ENCODE measurements at regions not wholly inside any gene's neighbourhood (a gene's known extent, or its start where the extent isn't known, plus 50 kb on each side); places are given as distances from the start of the nearest gene placed in this dataset.

DNA sequence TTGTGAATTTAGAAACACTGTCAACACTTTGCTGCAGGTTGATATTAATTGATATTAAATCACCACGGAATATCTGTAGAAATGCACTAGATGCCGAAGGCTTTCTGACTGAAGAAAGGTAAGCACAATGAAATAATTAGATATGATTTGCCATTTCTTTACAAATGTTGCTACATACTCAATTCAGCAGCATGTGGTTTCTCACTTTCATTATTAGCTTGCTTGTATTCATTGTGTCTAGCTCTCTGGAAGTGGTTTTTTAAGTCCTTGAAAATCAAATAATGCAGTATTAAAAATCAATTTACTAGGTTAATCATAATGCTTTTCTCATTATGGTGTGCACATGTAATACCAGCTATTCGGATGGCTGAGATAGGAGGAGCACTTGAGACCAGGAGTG is 231.3 kb upstream of the MARCKS start:
- Histone ChIP-seq H3K36me3 (ENCODE audit: control insufficient read depth, insufficient read depth, low read length) (no peaks in the 10 kb centered on the region), H3K27ac (ENCODE audit: low read depth, low read length, severe bottlenecking) (no peak overlapping the region), H3K4me3 (ENCODE audit: extremely low read depth, insufficient read depth, low read length, poor library complexity, severe bottlenecking) (no peak overlapping the region), H3K4me1 (ENCODE audit: control insufficient read depth, insufficient read depth, low read length, poor library complexity, severe bottlenecking) (peaks cover 3% of the 10 kb centered on the region), H3K9me3 (ENCODE audit: control insufficient read depth, low read length) (no peaks in the 10 kb centered on the region)
- WGBS, 2 experiments (ENCODE audit: insufficient coverage in 2 of 2) = 100% methylated on average over 1 of the region's 3 CpGs; no CpG with 5 or more reads in 1 of the 2 experiments

DNA sequence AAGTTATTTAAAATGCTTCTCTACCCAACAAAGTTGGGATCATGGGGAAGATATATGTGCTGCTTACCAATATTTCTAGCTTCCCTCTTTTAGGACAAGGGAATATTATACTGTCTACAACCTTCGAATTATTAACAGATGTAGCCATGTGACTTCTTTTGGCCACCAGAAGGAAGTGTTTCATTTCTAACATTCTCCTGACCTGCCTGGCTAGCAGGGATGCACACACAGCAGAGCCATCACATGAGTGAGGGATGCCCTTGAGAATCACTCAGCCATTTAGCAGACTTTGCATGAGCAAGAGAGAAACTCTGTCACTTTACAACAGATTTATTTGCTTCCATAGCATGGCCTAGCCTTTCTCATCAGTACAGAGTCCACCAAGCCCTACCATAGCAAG is 230.7 kb upstream of the MARCKS start:
- Histone ChIP-seq H3K9me3 (ENCODE audit: control insufficient read depth, low read length) (no peaks in the 10 kb centered on the region), H3K36me3 (ENCODE audit: control insufficient read depth, insufficient read depth, low read length) (no peaks in the 10 kb centered on the region), H3K4me3 (ENCODE audit: extremely low read depth, insufficient read depth, low read length, poor library complexity, severe bottlenecking) (no peak overlapping the region), H3K27ac (ENCODE audit: low read depth, low read length, severe bottlenecking) (no peak overlapping the region), H3K4me1 (ENCODE audit: control insufficient read depth, insufficient read depth, low read length, poor library complexity, severe bottlenecking) (peaks cover 9% of the 10 kb centered on the region)
- 100% methylated on average over 1 of the region's 1 CpG; no CpG with 5 or more reads in 1 of the 2 experiments for WGBS, 2 experiments (ENCODE audit: insufficient coverage in 2 of 2)

DNA sequence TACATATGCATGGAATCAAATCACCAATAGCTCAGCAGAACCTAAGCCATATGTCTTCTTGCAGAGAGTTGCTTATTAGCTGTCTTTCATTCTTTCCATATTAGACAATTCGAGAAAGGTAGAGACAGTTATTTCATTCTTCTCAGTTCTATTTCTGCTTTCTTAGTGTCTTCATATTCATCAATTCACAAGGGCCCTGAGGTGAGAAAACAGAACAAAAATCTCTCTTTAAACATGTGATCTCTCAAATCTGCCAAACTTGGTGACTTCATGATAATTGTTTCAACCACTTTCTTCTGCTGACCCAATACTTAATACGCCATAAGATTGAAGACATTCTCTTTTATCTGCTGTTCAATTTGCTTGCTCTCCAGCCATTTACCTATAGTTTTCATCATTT is 229.7 kb upstream of the MARCKS start:
- peaks cover 19% of the 10 kb centered on the region for H3K4me1 ChIP-seq (ENCODE audit: control insufficient read depth, insufficient read depth, low read length, poor library complexity, severe bottlenecking)
- WGBS, 2 experiments (ENCODE audit: insufficient coverage in 2 of 2) = 90 to 100% methylated on average over 1 to 2 of the region's 2 CpGs
- H3K4me3 ChIP-seq (ENCODE audit: extremely low read depth, insufficient read depth, low read length, poor library complexity, severe bottlenecking) = no peak overlapping the region
- H3K27ac ChIP-seq (ENCODE audit: low read depth, low read length, severe bottlenecking) = no peak overlapping the region
- no peaks in the 10 kb centered on the region for H3K36me3 ChIP-seq (ENCODE audit: control insufficient read depth, insufficient read depth, low read length)
- H3K9me3 ChIP-seq (ENCODE audit: control insufficient read depth, low read length) = no peaks in the 10 kb centered on the region

DNA sequence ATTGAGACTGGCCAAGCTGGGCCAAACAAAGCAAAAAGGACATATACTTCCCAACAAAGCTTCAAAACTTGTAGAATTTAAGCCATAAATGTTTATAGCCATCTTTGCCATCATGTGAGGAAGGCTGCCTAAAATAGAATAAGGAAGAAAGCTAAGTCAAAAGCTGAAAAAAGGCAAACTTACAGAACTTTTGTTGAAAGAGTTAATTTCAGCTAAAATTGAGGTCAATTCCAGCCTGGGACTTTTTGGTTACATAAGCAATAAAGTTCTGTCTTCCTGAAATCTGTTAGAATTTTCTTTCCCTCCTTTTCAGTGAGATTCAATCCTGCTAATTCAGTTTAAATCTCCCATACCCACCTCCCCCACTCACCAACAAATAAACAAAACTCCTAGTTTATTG is 227.9 kb upstream of the MARCKS start:
- Histone ChIP-seq H3K4me3 (ENCODE audit: extremely low read depth, insufficient read depth, low read length, poor library complexity, severe bottlenecking) (no peak overlapping the region), H3K36me3 (ENCODE audit: control insufficient read depth, insufficient read depth, low read length) (no peaks in the 10 kb centered on the region), H3K9me3 (ENCODE audit: control insufficient read depth, low read length) (no peaks in the 10 kb centered on the region), H3K4me1 (ENCODE audit: control insufficient read depth, insufficient read depth, low read length, poor library complexity, severe bottlenecking) (peaks cover 21% of the 10 kb centered on the region), H3K27ac (ENCODE audit: low read depth, low read length, severe bottlenecking) (no peak overlapping the region)

DNA sequence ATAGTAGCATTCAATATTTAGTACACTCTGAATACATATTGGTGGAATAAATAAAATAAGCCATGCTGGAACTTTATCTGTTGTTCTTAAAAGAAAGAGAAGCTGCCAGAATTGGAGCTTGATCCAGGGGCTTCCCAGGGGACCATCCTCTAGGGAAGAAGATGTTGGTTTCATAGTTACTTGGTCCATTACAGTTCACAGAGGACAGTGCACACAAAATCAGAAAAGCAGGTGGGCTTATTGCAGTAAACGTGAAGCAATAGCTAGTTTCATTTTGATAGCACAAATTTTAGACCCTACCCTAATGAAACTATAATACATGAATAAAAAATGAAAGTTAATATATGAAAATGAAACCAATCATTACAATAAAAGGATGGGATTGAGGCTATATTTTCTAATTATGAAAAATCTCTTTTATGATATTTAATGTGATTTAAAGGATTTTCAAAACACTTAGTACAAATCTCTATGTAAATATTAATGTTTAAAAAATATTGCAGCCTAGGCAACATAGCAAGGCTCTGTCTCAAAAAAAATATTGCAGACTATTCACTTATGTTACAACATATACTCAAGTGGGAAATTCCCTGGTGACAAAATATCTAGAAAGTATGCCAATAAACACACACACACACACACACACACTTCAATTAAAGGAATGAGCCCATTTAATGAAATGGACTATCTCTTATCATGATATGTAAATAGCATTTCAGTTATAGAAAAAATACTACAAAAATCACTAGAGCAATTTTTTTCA is 227.0 kb upstream of the MARCKS start:
- H3K9me3 ChIP-seq (ENCODE audit: control insufficient read depth, low read length) = no peaks in the 10 kb centered on the region
- H3K36me3 ChIP-seq (ENCODE audit: control insufficient read depth, insufficient read depth, low read length) = no peaks in the 10 kb centered on the region
- H3K27ac ChIP-seq (ENCODE audit: low read depth, low read length, severe bottlenecking) = no peak overlapping the region
- no peak overlapping the region for H3K4me3 ChIP-seq (ENCODE audit: extremely low read depth, insufficient read depth, low read length, poor library complexity, severe bottlenecking)
- H3K4me1 ChIP-seq (ENCODE audit: control insufficient read depth, insufficient read depth, low read length, poor library complexity, severe bottlenecking) = peaks cover 27% of the 10 kb centered on the region
- no CpG with 5 or more reads among the region's 1 CpG for WGBS, 2 experiments (ENCODE audit: insufficient coverage in 2 of 2)

DNA sequence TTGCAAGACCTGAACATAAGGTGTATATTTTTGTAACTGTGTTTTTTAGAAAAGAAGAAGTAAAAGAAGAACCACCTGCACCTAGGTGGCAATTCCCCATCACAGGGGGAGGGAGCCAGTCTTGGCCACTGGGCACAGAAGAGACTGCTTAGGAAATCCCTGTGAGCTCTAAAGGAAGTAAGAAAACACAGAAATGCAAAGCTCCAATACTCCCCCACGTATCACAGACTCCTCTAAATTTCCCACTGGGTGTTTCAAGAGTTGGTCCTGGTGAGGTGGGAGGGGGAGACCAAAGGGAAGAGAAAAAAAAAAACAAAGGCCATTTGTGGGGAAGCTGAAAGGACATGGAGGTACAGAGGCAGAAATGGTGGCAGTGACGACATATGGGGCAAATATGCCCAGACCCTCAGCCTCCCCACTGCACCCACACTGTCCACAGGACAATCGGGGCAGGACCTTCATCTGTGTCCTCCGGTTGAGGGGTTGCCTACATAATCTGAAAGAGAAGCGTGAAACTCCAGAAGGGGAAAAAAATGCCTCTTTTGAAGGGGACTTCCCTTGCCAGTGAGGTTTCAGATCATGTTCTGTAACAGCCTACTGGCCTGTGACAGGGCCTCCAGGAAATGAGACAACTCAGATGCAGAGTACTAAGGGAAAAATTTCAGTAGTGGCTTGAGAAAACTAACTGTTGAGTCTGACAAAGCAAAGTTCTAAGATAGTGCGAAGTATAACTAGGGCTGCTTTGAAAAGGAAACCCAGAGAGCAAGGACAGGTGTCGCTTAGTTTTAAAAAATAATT is 226.2 kb upstream of the MARCKS start:
- Histone ChIP-seq H3K4me3 (ENCODE audit: extremely low read depth, insufficient read depth, low read length, poor library complexity, severe bottlenecking) (no peak overlapping the region), H3K9me3 (ENCODE audit: control insufficient read depth, low read length) (no peaks in the 10 kb centered on the region), H3K27ac (ENCODE audit: low read depth, low read length, severe bottlenecking) (peak overlapping the region; percentile 80), H3K36me3 (ENCODE audit: control insufficient read depth, insufficient read depth, low read length) (no peaks in the 10 kb centered on the region), H3K4me1 (ENCODE audit: control insufficient read depth, insufficient read depth, low read length, poor library complexity, severe bottlenecking) (peaks cover 30% of the 10 kb centered on the region)
- WGBS, 2 experiments (ENCODE audit: insufficient coverage in 2 of 2) = 81 to 87% methylated on average over 3 to 5 of the region's 7 CpGs

DNA sequence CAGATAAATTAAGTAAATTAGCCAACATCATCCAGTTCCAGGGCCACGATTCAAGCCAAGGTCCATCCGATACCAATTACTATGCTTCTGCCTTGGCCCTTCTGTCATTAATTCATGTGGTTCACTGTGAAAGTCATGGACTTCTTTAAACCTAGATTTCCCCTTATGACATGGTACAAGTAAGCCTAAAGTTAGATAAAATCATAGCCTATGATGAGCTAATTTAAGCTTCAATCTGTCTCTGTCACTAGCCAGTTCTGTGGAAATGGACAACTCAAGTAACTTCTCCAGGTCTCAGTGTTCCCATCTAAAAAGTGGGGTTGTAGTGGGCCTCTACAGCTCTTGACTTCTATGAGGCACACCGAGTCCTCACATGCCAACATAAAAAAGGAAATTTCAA is 225.5 kb upstream of the MARCKS start:
- peaks cover 30% of the 10 kb centered on the region for H3K4me1 ChIP-seq (ENCODE audit: control insufficient read depth, insufficient read depth, low read length, poor library complexity, severe bottlenecking)
- 100% methylated on average over 1 to 2 of the region's 3 CpGs for WGBS, 2 experiments (ENCODE audit: insufficient coverage in 2 of 2)
- no peak overlapping the region for H3K4me3 ChIP-seq (ENCODE audit: extremely low read depth, insufficient read depth, low read length, poor library complexity, severe bottlenecking)
- peak overlapping the region; percentile 80 for H3K27ac ChIP-seq (ENCODE audit: low read depth, low read length, severe bottlenecking)
- no peaks in the 10 kb centered on the region for H3K36me3 ChIP-seq (ENCODE audit: control insufficient read depth, insufficient read depth, low read length)
- no peaks in the 10 kb centered on the region for H3K9me3 ChIP-seq (ENCODE audit: control insufficient read depth, low read length)

DNA sequence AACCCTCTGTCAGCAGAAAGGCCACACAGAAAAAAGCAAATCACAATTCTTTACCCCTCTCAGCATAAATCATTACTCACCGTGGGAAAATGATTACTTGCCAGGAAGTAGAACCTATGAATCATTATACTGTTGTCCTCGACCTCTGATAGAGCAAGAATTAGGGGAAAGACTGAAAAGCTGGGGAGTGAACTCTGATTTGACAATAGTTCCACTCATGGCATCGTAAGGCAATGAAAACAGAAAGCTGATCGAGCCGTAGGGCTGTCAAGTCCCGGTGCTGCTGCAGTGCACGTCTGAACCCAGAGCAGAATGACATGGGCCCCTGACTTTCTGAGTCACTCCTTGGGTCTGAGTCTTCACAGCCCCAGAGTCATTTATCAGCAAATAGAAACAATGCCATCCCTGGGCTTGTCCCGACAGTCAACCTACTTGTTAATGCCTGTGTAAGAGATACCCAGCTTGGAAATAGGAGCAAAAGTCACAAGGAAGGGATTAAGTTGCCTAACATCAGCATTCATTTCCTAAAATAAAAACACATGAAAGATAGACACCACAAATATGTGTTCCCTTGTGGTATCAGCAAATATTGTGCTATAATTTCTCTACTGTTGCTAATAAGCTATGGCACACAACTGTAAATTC is 224.8 kb upstream of the MARCKS start:
- H3K36me3 ChIP-seq (ENCODE audit: control insufficient read depth, insufficient read depth, low read length) = no peaks in the 10 kb centered on the region
- no peaks in the 10 kb centered on the region for H3K9me3 ChIP-seq (ENCODE audit: control insufficient read depth, low read length)
- 59 to 62% methylated on average over 6 to 7 of the region's 8 CpGs for WGBS, 2 experiments (ENCODE audit: insufficient coverage in 2 of 2)
- peak overlapping the region; percentile 80 for H3K27ac ChIP-seq (ENCODE audit: low read depth, low read length, severe bottlenecking)
- peaks cover 30% of the 10 kb centered on the region for H3K4me1 ChIP-seq (ENCODE audit: control insufficient read depth, insufficient read depth, low read length, poor library complexity, severe bottlenecking)
- no peak overlapping the region for H3K4me3 ChIP-seq (ENCODE audit: extremely low read depth, insufficient read depth, low read length, poor library complexity, severe bottlenecking)

DNA sequence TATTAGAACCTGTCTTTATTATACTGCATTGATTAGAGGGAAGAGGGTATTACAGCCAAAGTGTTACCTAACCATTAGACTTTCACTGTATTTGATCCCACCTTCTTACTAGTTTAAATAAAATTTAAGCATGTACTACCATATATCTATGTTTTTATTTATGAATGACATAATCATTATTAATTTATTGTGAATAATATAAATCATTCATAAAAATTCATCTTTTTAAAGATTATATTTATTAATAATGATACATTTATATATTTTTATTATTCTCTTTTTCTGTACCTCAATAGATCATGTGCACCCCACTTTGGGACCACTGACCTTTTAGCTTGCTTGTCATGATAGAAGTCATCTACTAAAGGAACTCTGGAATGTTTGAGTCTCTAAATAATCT is 223.5 kb upstream of the MARCKS start:
- H3K36me3 ChIP-seq (ENCODE audit: control insufficient read depth, insufficient read depth, low read length) = no peaks in the 10 kb centered on the region
- no peak overlapping the region for H3K4me3 ChIP-seq (ENCODE audit: extremely low read depth, insufficient read depth, low read length, poor library complexity, severe bottlenecking)
- H3K27ac ChIP-seq (ENCODE audit: low read depth, low read length, severe bottlenecking) = no peak overlapping the region
- peaks cover 30% of the 10 kb centered on the region for H3K4me1 ChIP-seq (ENCODE audit: control insufficient read depth, insufficient read depth, low read length, poor library complexity, severe bottlenecking)
- no peaks in the 10 kb centered on the region for H3K9me3 ChIP-seq (ENCODE audit: control insufficient read depth, low read length)

DNA sequence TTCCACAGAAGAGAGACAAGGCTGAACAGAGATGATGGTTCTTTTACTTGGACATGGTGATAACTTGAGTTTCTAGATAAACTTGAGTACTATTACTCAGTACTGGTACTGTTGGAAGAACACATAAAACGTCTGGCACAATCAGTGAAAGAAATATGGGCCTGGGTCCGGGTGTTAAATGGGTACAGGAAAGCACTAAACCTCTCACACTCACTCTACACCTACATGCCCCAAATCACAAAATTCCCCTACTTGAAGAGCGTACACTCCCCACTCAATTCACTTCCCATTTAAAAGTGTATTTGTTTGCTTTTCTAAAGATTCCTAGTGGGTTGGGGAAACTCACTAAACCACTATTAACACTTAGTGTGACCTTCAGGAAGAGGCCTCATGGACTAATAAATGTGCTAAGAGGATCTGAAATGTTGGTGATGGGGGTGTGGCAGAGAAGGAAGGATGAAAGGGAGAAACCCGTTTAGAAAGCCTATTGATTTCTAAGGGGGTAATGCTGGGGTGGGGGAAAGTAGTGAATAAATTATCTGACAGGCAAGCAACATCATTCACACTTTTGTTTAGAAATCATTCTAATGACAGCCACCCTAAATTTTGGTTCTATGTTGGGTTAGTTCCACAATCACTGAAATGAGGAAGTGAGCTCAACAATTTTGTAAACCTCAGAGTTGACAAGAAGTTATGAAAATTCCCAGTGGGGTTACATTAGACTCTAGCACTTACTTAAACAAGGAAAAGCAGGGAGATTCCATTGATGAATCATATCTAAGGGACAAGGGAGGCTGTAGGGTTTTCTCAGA is 222.6 kb upstream of the MARCKS start:
- no peak overlapping the region for H3K4me3 ChIP-seq (ENCODE audit: extremely low read depth, insufficient read depth, low read length, poor library complexity, severe bottlenecking)
- H3K27ac ChIP-seq (ENCODE audit: low read depth, low read length, severe bottlenecking) = no peak overlapping the region
- no peaks in the 10 kb centered on the region for H3K9me3 ChIP-seq (ENCODE audit: control insufficient read depth, low read length)
- H3K4me1 ChIP-seq (ENCODE audit: control insufficient read depth, insufficient read depth, low read length, poor library complexity, severe bottlenecking) = peaks cover 30% of the 10 kb centered on the region
- no peaks in the 10 kb centered on the region for H3K36me3 ChIP-seq (ENCODE audit: control insufficient read depth, insufficient read depth, low read length)
- WGBS, 2 experiments (ENCODE audit: insufficient coverage in 2 of 2) = no CpG with 5 or more reads among the region's 4 CpGs
